Activated CD4-positive, alpha-beta T cell treated with anti-CD3 and anti-CD28 coated beads for 48 hours (primary cell): ENCODE measurements at regions not wholly inside any gene's neighbourhood (a gene's known extent, or its start where the extent isn't known, plus 50 kb on each side); places are given as distances from the start of the nearest gene placed in this dataset.

Experiments
- DNase-seq: peaks from one replicate; pipeline ENCODE4 v3.0.0-alpha.2; 2020

DNA sequence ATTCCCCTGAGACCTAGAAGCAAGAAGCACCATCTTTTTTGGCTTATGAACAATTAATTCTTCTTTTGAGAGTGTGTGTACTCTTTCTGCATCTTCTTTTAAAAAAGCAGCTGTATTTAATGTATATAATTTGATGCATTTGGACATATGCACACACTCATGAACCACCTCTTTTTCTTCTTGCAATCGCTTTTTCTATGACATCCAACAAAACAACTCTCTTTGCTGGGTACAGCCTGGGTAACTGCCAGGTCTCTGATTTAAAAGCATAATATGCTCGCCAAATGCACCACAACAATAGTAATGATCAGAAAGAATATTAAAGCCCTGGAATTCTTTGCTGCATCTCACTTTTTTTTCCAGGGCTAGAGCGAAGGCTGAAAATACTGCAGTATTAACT is 97.3 kb downstream of the HAPSTR1 start:
- DNase-seq, result no peak

DNA sequence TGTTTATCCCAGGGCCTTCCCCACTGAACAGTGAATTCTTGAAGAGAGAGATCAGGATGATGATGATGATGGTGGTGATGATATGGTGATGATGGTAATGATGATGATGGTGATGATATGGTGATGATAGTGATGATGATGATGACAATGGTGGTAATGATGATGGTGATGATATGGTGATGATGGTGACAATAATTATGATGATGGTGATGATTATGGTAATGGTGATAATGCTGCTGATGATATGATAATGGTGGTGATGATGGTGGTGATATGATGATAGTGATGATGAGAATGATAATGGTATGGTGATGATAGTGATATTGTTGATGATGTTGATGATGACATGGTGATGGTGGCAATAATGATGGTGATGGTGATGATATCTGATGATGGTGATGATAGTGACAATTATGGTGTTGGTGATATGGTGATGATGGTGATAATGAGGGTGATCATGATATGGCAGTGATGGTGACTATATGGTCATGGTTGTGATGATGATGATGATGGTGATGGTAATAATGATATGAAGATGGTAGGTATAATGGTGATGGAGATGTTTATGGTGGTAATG is 99.9 kb downstream of the HAPSTR1 start:
- no peak for DNase-seq

DNA sequence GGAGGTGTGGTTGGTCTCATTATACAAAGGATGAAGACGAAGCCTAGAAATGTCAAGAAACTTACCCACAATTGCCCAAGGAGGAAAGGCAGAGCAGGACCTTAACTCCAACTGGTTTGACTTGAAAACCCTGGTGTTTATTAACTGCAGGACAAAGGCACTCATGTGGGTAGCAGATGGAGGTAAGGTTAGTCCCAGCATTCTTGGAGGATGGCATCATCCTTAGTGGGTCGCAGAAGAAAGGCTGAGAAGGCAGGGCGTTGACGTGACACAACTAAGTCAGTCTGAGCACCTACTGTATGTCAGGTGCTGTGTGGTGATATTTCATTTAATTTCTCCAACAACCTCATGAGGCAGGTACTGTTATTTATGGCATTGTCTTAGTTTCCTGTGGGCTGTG is 101.3 kb downstream of the HAPSTR1 start:
- no peak for DNase-seq

DNA sequence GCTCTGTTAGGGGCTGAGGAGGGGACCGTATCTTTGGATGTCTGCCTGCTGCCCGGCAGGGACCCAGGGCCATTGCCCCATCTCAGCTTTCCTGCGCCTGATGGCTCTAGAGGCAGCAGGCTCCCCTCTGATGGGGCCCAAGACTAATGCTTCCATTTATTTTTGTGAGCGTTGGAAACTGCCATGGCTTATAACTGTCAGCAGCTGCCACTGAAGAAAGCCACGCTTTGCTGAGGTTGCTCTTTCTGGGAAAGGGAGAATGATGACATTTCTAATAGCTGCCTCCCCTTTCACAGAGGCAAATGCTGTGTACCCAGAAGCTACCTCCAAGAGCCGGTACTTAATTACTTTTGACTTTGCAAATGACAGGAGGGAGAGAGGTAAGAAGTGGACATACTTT is 103.8 kb downstream of the HAPSTR1 start:
- no peak for DNase-seq

DNA sequence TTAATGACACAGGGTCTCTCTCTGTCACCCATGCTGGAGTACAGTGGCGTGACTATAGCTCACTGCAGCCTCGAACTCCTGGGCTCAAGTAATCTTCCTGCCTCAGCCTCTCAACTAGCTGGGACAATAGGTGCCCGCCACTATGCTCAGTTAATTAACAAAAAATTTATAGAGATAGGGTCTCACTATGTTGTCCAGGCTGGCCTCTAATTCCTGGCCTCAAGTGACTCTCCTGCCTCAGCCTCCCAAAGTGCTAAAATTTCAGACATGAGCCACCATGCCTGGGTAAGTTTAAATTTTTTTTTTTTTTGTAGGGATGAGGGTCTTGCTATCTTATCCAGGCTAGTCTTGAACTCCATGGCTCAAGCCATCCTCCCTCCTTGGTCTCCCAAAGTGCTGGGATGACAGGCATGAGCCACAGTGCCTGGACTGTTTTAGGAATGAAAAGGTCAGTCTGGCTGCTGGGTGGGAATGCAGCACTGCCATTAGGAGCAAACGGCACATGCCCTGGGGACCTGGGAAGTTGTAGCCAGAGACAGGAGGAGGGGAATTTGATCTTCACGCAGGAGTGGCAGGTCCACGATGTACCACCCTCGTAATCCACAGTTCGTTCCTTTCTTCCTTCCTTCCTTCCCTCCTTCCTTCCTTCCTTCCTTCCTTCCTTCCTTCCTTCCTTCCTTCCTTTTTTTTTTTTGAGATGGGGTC is 106.7 kb downstream of the HAPSTR1 start:
- DNase-seq, result no peak

DNA sequence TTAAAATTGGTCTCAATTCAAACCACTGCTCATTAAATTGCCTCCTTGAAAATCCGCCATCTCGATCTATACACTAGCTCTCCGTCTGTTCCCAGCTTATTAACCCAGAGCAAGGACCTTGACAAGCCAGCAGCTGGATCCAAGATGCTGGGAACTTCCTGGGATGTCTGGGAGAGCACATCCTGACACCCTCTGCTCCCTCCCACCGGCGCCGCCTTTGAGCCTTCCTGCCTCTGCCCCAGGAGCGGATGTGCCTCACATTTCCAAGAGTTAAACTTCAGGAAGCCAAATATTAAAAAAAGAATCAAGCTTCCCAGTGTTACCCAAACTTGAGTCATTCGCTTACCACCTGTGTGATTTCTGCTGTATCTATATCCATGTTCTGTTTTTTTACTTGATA is 107.9 kb downstream of the HAPSTR1 start:
- DNase-seq, result no peak

DNA sequence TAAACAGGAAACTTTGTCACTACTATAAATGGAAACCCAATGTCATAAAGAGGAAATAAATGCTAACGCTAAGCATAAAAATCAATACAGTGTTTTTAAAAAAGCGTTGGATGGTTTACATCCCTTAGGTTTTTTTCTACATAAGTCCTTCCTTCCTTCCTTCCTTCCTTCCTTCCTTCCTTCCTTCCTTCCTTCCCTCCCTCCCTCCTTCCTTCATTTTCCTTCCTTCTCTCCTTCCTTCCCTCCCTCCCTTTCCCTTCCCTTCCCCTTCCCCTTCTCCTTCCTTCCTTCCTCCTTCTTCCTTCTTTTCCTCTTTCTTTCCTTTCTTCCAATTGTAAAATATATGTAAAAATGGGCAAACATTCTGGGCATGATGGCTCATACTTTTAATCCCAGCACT is 108.3 kb downstream of the HAPSTR1 start:
- no peak for DNase-seq

DNA sequence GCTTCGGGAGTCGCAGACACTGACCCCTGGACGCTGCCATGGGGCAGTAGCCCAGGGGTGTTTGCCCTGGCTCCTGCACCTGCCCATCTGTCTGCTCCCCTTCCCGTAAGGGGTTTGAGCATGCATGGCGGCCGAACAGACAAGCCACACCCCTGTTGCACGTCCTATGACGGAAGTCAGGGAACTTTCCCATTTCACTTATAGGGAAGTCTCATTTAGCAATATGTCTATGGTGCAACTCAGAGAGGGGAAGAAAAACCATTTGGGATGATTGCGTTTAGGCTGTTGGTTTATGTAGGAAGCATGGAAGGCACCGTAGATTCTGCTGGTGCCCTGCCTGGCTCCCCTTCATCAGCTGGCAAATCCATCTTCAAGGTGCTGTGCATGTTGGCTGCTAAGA is 112.5 kb downstream of the HAPSTR1 start:
- DNase-seq, result no peak

DNA sequence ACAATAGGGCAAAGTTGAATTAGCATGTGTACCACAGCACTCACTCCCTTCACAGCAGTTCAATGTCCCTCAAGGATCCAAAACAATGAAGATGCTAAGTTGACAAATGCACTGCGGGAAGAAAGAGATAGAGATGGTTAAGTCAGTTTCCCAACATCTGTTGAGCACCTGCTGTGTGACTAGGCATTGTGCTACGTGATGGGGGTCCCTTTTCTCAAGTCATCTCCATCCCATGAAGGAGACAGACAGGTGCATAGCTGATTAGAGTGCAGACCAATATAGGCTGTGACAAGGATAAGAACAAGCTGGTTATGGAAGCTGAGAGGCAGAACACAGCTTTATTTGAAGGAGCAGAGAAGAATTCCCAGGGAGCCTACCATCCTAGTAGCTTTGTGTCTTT is 114.2 kb downstream of the HAPSTR1 start:
- no peak for DNase-seq

DNA sequence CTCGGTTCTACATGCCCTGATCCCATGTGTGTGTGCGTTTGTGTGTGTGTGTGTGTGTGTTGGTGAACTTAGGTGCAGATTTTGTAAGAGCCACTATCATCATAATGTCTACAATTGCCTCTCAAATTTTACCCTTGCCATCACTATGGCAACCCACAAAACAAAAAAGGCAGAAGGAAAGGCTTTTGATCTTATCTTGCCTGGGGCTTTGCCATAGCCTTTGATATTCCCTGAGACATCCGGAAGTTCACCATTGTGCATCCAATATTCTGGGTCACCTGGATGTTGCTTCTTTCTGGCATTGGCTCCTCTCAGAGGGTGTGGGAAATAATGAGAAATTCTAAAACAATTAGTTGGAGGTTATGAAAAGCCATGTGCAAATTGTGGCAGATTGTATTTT is 114.7 kb downstream of the HAPSTR1 start:
- DNase-seq, result no peak

DNA sequence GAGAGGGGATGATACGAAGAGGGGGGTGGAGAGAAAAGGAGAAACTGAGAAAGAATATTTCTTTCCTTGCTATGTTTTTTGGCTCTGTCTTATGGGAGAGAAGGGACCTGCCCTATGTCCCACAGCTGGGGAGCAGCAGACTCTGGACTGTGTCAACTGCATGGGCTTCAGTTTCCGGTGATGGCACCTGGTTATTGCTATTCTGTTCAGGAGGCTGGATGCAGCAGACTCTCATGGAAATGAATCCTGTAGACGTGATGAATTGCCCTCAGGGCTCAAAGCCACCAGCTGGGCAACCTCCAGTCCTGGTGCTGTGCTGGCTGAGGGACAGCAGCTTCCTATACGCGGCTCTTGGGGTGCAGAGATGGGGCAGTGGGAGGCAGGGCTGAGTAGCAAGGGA is 121.2 kb downstream of the HAPSTR1 start:
- DNase-seq, result no peak

DNA sequence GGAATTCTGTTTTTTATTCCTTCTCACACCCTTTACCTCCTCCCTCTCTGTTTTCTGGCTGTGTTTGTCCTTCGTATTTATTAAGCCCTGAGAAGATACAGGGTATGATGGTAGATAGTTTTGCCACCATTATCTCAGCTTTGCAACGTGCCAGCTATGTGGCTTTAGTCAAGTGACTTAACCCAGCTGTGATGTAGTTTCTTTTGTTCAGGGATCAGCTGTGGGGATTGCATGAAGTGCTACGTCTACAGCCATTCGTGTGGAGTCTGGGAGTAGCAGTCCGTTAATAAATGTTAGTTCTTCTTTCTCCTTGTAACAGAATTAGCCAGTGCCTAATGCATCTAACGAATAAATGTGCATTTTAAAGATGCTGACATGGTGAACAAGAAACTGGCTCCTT is 128.4 kb downstream of the HAPSTR1 start:
- DNase-seq, result no peak

DNA sequence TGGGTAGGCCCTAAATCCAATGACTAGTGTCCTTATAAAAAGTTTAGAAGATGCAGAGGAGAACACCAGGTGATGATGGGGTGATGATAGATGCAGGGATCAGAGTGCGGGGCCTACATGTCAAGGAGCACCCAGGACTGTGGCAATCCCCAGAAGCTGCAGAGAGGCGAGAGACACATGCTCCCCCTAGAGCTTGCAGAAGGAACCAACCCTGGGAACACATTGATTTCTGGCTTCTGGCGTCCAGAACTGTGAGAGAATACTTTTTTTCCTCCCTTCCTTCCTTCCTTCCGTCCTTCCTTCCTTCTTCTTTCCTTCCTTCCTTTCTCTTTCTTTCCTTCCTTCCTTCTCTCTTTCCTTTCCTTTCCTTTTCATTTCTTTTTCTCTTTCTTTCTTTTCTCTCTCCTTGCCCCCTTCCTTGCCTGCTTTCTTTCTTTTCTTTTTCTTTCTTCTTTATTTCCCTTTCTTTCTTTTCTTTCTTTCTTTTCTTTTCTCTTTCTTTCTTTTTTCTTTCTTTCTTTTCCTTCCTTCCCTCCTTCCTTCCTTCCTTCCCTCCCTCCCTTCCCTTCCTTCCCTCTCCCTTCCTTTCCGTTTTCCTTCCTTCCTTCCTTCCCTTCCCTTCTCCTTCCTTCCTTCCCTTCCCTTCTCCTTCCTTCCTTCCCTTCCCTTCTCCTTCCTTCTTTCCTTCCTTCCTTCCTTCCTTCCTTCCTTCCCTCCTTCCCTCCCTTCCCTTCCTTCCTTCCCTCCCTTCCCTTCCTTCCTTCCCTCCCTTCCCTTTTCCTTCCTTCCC is 134.3 kb downstream of the HAPSTR1 start:
- DNase-seq, result peak; percentile 10

DNA sequence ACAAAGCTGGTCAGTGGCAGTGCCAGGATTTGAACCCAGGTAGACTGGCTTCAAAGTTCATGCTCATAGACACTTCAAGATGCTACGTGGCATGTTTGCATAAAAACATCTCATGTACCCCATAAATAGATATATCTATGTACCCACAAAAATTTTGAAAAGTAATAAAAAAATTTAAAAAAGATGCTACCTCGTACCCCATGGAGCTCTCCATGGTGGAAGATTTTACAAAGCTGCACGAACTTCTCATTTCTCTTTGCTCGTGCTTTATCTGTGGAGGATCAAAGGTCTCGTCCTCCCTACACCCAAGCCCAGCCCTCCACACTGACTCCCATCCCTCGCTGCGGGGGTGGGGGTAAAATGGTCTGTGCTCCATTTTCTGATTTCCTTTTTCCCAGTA is 135.5 kb downstream of the HAPSTR1 start:
- no peak for DNase-seq

DNA sequence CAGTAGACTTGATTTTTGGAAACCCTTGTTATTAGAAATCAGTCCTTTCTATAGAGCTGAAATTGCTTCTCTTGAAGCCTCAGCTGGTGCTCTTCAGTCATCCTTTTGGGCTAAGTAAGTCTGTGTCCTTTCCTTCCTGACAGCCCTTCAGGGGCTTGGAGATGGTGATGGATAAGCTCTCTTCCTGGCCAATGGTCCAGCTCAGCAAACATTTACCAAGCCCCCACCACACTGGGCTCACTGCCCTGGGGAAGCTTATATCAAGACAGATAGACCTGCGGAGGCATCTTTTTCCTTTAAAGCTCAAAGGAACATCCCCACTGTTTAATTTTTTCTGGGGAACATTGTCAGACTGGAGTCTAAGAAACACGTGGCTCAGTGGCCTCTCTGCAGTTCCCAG is 139.6 kb downstream of the HAPSTR1 start:
- DNase-seq, result no peak

DNA sequence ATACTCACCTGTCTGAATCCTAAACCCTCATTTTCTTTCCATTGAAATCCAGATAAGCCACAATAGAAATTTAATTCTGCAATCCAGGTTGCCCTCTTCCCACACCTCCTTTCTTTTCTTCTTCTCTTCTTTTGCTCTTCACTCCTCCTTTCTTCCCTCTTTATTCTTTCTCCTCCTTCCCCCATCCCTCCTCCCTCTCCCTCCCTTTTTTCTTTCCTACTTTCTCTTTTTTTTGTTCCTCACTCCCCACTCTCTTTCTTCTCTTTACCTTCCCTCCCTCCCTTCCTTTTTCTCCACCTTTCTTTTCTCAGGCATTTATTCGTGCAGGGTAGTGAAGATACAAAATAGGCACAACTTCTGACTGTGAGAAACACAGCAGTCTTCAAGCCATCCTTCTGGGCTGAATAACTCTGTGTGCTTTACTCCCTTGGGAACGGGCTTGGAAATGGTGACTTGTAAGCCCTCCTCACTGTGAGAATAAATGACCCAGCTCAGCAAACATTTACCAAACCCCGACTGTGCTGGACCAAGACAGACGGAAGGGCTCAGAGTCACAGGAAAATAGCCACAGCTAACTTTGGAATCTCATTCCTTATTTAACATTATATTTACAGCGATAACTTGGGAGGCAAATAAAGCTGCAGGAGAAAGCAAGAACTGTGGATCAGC is 140.8 kb downstream of the HAPSTR1 start:
- no peak for DNase-seq

DNA sequence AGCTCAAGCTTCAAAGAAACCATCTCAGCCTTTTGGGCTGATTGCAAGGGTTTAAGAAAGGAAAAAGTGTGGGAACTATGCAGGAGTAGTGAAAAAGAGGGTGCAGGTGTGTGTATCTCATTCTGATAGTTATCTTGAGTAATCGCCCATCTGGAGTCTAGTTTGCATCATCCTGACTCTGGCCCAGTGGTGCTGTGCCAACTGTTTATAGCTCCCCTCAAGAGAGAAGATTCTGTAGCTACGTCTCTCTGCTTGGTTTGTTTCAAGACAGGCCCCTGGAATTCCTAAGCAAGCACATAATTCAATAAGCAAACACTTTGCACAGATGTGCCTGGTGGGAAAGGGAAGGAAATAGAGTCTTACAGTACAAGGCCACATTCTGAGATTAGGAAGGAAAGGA is 144.4 kb downstream of the HAPSTR1 start:
- no peak for DNase-seq

DNA sequence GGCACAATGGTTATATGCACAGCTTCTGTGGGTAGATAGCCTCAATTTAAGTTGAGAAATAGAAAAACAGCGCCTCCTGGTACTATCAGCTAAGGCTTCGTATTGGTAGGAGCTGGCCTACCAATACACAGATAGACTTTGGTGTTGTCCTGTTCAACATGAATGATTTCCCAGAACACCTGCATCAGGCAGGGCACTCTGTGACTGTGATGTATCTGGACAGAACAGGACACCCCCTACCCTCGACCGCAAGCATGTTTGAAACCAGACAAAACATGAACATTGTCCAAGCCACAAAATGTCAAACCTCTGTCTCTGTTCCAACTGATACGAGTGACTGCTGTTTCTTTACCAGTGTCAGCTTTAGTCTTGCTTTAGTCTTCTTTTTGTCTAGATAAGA is 144.9 kb downstream of the HAPSTR1 start:
- DNase-seq, result no peak

DNA sequence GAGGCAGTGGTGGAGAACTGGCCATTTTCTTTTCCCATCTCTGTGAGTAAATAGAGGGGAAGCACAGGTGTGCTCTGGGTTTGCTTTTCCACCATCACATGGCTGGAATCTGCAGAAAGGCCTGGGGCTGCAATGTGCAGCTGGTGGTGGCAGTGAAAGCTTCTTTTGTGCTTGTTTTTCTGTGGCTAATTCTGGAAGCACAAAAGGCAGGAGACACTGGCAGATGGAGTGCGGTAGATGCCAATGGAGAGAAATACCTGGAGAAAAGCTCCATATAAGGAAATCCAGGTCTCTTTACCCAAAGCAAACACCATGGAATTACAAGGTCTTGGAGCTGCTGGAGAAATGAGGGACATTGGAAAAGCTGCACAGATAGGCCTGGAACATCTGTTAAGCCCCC is 146.9 kb downstream of the HAPSTR1 start:
- DNase-seq, result no peak

DNA sequence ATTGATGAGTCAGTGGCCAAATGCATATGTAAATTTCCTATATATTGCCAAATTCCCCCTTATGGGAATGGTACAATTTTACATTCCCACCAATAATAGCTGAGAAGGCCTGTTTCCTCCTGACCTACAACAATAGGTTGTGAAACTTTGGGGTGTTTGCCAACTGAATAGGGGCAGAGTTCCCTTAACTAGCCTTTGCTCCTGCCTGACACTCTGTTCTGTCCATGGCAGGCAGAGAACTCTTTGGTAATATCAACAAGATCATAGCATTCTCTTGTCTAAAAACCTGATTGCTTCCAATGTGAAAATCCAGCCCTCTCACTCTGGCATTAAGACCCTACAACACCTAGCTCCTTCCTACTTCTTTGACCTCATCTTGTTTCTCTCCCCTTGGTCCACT is 149.7 kb downstream of the HAPSTR1 start:
- DNase-seq, result no peak

DNA sequence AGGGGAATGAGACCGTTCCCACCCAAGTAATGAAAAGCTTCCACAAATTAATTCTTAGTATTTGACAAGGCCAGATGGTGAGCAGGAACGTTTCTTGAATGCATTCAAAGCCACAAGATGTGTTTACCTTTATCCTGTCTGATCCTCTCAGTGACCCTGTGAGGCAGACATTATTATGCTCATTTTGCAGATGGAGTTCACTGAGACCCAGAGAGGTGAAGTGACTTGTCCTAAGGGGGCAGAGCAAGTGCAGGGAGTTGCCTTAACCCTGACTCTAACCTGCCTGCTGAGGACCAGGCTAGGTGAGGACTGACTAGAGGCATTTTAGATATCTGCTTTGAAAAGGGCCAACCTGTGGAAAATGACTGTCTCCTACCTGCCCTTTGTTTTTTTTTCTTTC is 156.7 kb downstream of the HAPSTR1 start:
- DNase-seq, result no peak

DNA sequence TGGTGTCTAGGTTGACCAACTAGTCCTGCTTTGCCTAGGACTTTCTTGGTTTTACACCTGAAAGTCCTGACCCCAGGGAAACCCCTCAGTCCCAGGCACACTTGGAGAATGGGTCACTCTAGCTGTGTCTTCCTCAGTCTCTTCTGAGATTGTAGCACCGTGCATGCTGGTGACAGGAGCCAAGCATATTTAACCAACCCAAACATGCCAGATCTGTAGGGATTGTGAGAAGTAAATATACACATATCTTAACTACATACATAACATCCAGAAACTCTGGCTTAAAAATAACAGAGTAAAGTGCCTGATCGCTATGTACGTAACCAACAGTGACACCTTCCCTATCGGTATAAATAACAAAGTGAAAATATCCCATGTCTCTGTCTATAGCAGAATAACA is 158.1 kb downstream of the HAPSTR1 start:
- no peak for DNase-seq

DNA sequence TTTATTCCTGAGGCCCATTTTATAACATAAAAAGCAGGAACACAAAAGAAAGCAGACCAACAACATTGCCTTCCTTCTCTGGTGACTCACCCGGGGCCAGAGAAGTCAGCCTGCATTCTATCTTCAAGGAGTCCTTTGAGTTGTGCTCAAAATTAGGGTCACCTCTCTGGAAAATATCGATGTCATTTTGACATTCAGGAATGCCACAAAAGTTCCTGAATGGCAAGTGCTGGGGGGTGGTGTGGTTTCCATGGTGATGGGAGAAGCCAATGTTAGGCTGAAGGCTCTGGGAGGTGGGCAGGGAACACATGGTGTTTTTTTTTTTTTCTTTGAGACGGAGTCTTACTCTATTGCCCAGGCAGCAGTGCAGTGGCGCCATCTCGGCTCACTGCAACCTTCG is 159.6 kb downstream of the HAPSTR1 start:
- DNase-seq, result no peak

DNA sequence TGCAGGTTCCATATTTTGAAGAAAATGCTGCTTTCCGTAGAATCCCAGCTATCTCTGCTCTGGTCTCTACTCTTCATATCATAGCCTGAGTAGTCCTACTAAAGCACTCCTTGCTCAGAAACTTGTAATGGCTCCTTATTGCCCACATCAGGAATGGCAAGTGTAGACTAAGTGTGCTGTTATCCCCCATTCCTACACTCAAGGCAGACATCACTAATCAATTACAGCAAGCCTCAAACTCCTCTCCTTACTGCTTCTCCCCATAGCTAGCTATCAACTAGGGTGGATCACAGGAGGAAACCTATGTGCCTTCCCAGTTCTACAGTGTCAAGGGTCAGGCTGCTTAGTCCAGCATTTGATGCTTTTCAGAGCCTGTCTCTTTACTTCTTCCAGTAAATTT is 163.4 kb downstream of the HAPSTR1 start:
- DNase-seq, result no peak
